Spleen (tissue), 7 donors: ENCODE measurements at regions not wholly inside any gene's neighbourhood (a gene's known extent, or its start where the extent isn't known, plus 50 kb on each side); places are given as distances from the start of the nearest gene placed in this dataset.

ENCODE experiments used
- CTCF ChIP-seq, 11 experiments: fragments of 200-600 bp in 7 of 11; fragments of 450-650 bp in 4 of 11; sonication (generic) in 4 of 11; IDR thresholded peaks in 8 of 11; conservative IDR thresholded peaks in 3 of 11; 1 replicate in 7 of 11; 2 replicates in 4 of 11; pipeline versions ENCODE4 v1.4.0 to v1.8.0; 2016 to 2021; ENCODE audit warnings: antibody characterized with exemption in 11 of 11, inconsistent platforms in 4 of 11, mild to moderate bottlenecking in 1 of 11
- POLR2A ChIP-seq, 3 donors: fragments of 450-650 bp; IDR thresholded peaks; one replicate each; pipeline ENCODE4 v1.5.1; 2017; ENCODE audit warnings: antibody characterized with exemption in 3 of 3, mild to moderate bottlenecking in 1 of 3
- donor health status: DM: no; HTN: no; CAD: no; lungs with moderate emphysema.
- donor health status: DM: no; HTN: no; CAD: no.
- donor health status: DM: no; HTN: no; CAD: no.

- no peak for TF ChIP-seq CTCF (IDR thresholded peaks at IDR 0.05 in 8 of 11, conservative IDR thresholded peaks at IDR 0.05 in 3 of 11)
- TF ChIP-seq POLR2A (IDR thresholded peaks at IDR 0.05) = no peak
Observed at GRCh38 chr5:18523380-18523779, 889.1 kb downstream of the TAF11L14 start.
